ENCODE measurements at regions not wholly inside any gene's neighbourhood (a gene's known extent, or its start where the extent isn't known, plus 50 kb on each side); places are given as distances from the start of the nearest gene placed in this dataset.

GRCh38 chr5:93821891-93822415 lies 80.6 kb upstream of the POU5F2 start:
- H3K23ac ChIP-seq (ENCODE audit: insufficient read length), result no peak overlapping the region
- no peak overlapping the region for H2BK120ac ChIP-seq (replicated peaks; ENCODE audit: low read depth, low read length)
- DNase-seq (ENCODE audit: low read depth in 1 of 2, low spot score in 2 of 2) (no peak), FAIRE-seq (peak; percentile 48)
- H4K8ac ChIP-seq (ENCODE audit: extremely low read depth, insufficient read depth, low read length), result no peak overlapping the region
- H3K4ac ChIP-seq (replicated peaks; ENCODE audit: insufficient read length, low read depth, low read length), result no peak overlapping the region
- no peak overlapping the region for H3K4me2 ChIP-seq (ENCODE audit: insufficient read depth in 1 of 2, low read depth in 2 of 2, low read length in 2 of 2)
- H3K14ac ChIP-seq (ENCODE audit: insufficient read length), result no peak overlapping the region
- H4K20me1 ChIP-seq (replicated peaks in 1 of 2; ENCODE audit: control insufficient read depth in 1 of 2, insufficient read depth in 2 of 2, low read length in 2 of 2), result no peaks in the 10 kb centered on the region
- no peaks in the 10 kb centered on the region for H3K9me3 ChIP-seq (ENCODE audit: insufficient read depth in 2 of 2, low read depth in 1 of 2, low read length in 1 of 2)
- ChIA-PET CTCF (ENCODE audit: partially characterized antibody) (no interaction called here), POLR2A (ENCODE audit: partially characterized antibody) (no interaction called here)
- H2AK5ac ChIP-seq (ENCODE audit: low read depth, low read length), result no peak overlapping the region
- H3K4me1 ChIP-seq (replicated peaks in 1 of 4; ENCODE audit: control insufficient read depth in 3 of 4, insufficient read depth in 4 of 4, low read length in 3 of 4), result peaks cover 0 to 2% (median 0%) of the 10 kb centered on the region in 4 experiments; a peak in 1 of 7 replicates
- no peak overlapping the region for H2AFZ ChIP-seq (ENCODE audit: low read length)
- H4K5ac ChIP-seq (ENCODE audit: insufficient read length, low read depth, low read length), result no peak overlapping the region
- H3K36me3 ChIP-seq (ENCODE audit: control insufficient read depth in 2 of 4, insufficient read depth in 4 of 4, low read length in 3 of 4), result no peaks in the 10 kb centered on the region
- no peak overlapping the region for H2BK12ac ChIP-seq (ENCODE audit: low read depth, low read length)
- no peak overlapping the region for H2BK15ac ChIP-seq (ENCODE audit: low read length)
- no peak overlapping the region for H3K4me3 ChIP-seq (ENCODE audit: extremely low read depth in 1 of 4, insufficient read depth in 2 of 4, low read depth in 3 of 4, low read length in 4 of 4)
- no peak overlapping the region for H3K18ac ChIP-seq (ENCODE audit: extremely low read depth, low read length)
- H2BK5ac ChIP-seq (ENCODE audit: low read depth, low read length), result no peak overlapping the region
- H3K56ac ChIP-seq (replicated peaks; ENCODE audit: insufficient read length, low read depth, low read length), result no peak overlapping the region
- no peak overlapping the region for H3K27ac ChIP-seq (ENCODE audit: low read depth, low read length)
- H3K9ac ChIP-seq (replicated peaks in 1 of 4; ENCODE audit: extremely low read depth in 1 of 4, low read depth in 3 of 4, low read length in 3 of 4), result no peak overlapping the region
- WGBS, 2 experiments (ENCODE audit: extremely low coverage in 1 of 2, insufficient coverage in 1 of 2, insufficient read length in 1 of 2, insufficient replicate concordance in 2 of 2, low coverage in 1 of 2, low lambda C conversion rate in 2 of 2, missing lambda C conversion rate in 1 of 2), result 84% methylated on average over 4 of the region's 4 CpGs; no CpG with 5 or more reads in 1 of the 2 experiments
- peaks cover 0 to 1% (median 0%) of the 10 kb centered on the region in 4 experiments; a peak in 1 of 7 replicates for H3K27me3 ChIP-seq (replicated peaks in 1 of 4; ENCODE audit: control insufficient read depth in 3 of 4, extremely low read depth in 1 of 4, insufficient read depth in 3 of 4, low read length in 3 of 4)
- H4K91ac ChIP-seq (replicated peaks; ENCODE audit: insufficient read length, low read length), result no peak overlapping the region
- no peaks in the 10 kb centered on the region for H3K79me2 ChIP-seq (ENCODE audit: control insufficient read depth in 1 of 2, insufficient read depth in 2 of 2, low read length in 2 of 2)
- H3K79me1 ChIP-seq (ENCODE audit: low read depth, low read length), result no peaks in the 10 kb centered on the region
- no peak overlapping the region for H2BK20ac ChIP-seq (ENCODE audit: low read length)
- H3K23me2 ChIP-seq (ENCODE audit: low read depth, low read length), result no peaks in the 10 kb centered on the region
- TF ChIP-seq CBX8 (IDR thresholded peaks at IDR 0.05; ENCODE audit: borderline replicate concordance, low read depth, low read length), result no peak
- no peak for TF ChIP-seq USF2 (IDR thresholded peaks at IDR 0.05; ENCODE audit: low read length)
- no peak for TF ChIP-seq SP1 (IDR thresholded peaks at IDR 0.05; ENCODE audit: low read depth, low read length)
- no peak for TF ChIP-seq CTCF (IDR thresholded peaks at IDR 0.05; ENCODE audit: control extremely low read depth in 1 of 3, insufficient read depth in 1 of 3, low read depth in 1 of 3, low read length in 3 of 3)
- TF ChIP-seq CBX5 (IDR thresholded peaks at IDR 0.05; ENCODE audit: low read depth, low read length), result no peak
- TF ChIP-seq PHF8 (conservative IDR thresholded peaks at IDR 0.05; ENCODE audit: low read depth, low read length), result no peak
- no peak for TF ChIP-seq TCF12 (IDR thresholded peaks at IDR 0.05; ENCODE audit: low read depth, low read length)
- no peak for TF ChIP-seq CHD2 (IDR thresholded peaks at IDR 0.05; ENCODE audit: low read length)
- no peak for TF ChIP-seq SAP30 (IDR thresholded peaks at IDR 0.05; ENCODE audit: insufficient read depth, insufficient replicate concordance, low read length)
- TF ChIP-seq KDM1A (IDR thresholded peaks at IDR 0.05; ENCODE audit: borderline replicate concordance, low read length), result no peak
- TF ChIP-seq YY1 (IDR thresholded peaks at IDR 0.05; ENCODE audit: low read depth, low read length), result no peak

All from H1 (cell line).